ENCODE measurements at regions not wholly inside any gene's neighbourhood (a gene's known extent, or its start where the extent isn't known, plus 50 kb on each side); places are given as distances from the start of the nearest gene placed in this dataset.
A peak's percentile ranks its signal among the peaks of the same experiment; 100 is the strongest.

DNA sequence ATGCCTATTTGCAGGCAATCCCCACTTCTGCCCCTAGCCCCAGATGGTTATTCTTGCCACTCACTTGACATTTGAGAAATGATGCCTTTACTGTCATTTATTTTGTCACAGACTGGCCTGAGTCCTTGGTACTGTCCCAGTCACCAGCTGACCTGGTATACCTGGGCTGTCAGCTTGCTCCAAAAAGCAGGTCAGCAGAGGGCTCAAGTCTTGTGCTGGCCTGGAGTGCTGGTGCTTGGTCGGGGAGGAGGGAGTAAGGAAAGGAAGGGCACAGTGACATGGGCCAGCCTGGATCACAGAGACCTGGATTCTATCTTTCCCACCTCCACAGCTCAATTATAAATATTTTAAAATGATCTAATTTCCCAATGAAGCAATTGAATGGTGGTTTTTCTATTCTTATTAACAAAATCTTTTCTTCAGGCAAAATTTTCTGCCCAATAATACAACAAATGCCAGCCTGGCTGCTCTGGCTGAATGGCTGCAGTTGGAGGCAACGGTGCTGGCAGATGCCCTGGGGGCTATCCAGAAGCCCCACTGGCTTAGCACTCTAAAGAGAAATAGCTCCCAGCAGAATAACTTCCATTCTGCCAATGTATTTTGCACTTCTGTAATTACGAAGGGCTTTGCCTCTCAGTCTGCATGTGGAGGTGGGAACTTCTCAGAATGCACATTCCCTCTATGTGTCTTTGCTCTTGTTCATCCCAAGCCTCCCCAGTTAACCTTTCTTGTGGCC, 160.6 kb downstream of the GADD45G start:
- TF ChIP-seq, protein P1, sequence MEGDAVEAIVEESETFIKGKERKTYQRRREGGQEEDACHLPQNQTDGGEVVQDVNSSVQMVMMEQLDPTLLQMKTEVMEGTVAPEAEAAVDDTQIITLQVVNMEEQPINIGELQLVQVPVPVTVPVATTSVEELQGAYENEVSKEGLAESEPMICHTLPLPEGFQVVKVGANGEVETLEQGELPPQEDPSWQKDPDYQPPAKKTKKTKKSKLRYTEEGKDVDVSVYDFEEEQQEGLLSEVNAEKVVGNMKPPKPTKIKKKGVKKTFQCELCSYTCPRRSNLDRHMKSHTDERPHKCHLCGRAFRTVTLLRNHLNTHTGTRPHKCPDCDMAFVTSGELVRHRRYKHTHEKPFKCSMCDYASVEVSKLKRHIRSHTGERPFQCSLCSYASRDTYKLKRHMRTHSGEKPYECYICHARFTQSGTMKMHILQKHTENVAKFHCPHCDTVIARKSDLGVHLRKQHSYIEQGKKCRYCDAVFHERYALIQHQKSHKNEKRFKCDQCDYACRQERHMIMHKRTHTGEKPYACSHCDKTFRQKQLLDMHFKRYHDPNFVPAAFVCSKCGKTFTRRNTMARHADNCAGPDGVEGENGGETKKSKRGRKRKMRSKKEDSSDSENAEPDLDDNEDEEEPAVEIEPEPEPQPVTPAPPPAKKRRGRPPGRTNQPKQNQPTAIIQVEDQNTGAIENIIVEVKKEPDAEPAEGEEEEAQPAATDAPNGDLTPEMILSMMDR (IDR thresholded peaks at IDR 0.05): no peak
- no peak for TF ChIP-seq POLR2A (IDR thresholded peaks at IDR 0.05)
- no peak for TF ChIP-seq POLR2AphosphoS5 (IDR thresholded peaks at IDR 0.05)
- H3K27ac ChIP-seq: no peak overlapping the region
- no peaks in the 10 kb centered on the region for H3K36me3 ChIP-seq
- H3K4me1 ChIP-seq (replicated peaks): no peaks in the 10 kb centered on the region
- 87% methylated on average over 3 of the region's 3 CpGs for WGBS
- no peak overlapping the region for H3K4me3 ChIP-seq
- H3K9me3 ChIP-seq: no peaks in the 10 kb centered on the region
- intact Hi-C loops (cut with DNase I): no loop called here
- no peak for DNase-seq (ENCODE audit: low spot score)
- no peaks in the 10 kb centered on the region for H3K27me3 ChIP-seq (replicated peaks; ENCODE audit: insufficient read depth)

DNA sequence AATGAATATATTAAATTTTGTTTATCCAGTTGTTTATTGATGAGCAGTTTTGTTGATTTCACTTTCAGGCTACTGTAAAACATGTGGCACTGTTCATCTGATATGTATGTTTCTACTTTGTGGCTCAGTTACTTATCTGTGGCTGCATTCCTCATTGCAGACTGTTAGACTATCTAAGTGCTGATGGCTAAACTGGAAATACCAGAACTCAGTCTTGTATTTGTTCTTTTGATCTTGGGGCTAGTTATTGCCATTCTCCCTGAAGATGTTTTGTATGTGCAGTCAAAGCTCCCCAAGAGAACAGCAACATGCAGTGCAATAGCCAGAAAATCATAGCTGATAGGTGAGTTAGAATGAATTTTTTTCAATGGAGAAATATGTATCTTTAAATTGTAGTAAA, 162.2 kb downstream of the GADD45G start:
- Histone ChIP-seq H3K4me3 (no peak overlapping the region), H3K27ac (no peak overlapping the region), H3K4me1 (replicated peaks) (no peaks in the 10 kb centered on the region), H3K9me3 (no peaks in the 10 kb centered on the region), H3K27me3 (replicated peaks; ENCODE audit: insufficient read depth) (no peaks in the 10 kb centered on the region), H3K36me3 (no peaks in the 10 kb centered on the region)
- DNase-seq (ENCODE audit: low spot score): no peak
- TF ChIP-seq, protein P1 (IDR thresholded peaks at IDR 0.05): no peak
- TF ChIP-seq POLR2AphosphoS5 (IDR thresholded peaks at IDR 0.05): peak; percentile 44
- TF ChIP-seq POLR2A (IDR thresholded peaks at IDR 0.05): no peak
- intact Hi-C loops (cut with DNase I): no loop called here

DNA sequence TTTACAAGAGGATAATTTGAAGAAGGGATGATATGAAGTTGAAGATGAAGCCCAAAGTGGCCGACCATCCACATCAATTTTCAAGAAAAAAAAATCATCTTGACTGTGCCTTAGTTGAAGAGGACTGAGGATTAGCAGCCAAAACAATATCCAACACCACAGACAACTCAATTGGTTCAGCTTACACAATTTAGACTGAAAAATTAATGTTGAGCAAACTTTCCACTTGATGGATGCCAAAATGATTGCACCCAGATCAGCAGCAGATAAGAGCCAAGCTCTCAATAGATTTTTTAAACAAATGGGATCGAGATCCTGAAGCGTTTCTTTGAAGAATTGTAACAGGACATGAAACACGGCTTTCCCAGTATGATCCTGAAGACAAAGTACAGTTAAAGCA, 163.2 kb downstream of the GADD45G start:
- no peak overlapping the region for H3K27ac ChIP-seq
- intact Hi-C loops (cut with DNase I): no loop called here
- H3K4me1 ChIP-seq (replicated peaks): no peaks in the 10 kb centered on the region
- H3K9me3 ChIP-seq: no peaks in the 10 kb centered on the region
- TF ChIP-seq, protein P1 (IDR thresholded peaks at IDR 0.05): no peak
- no peak for TF ChIP-seq POLR2A (IDR thresholded peaks at IDR 0.05)
- TF ChIP-seq POLR2AphosphoS5 (IDR thresholded peaks at IDR 0.05): no peak
- no peak for DNase-seq (ENCODE audit: low spot score)
- WGBS: 75% methylated on average over 4 of the region's 4 CpGs
- no peak overlapping the region for H3K4me3 ChIP-seq
- H3K36me3 ChIP-seq: no peaks in the 10 kb centered on the region
- no peaks in the 10 kb centered on the region for H3K27me3 ChIP-seq (replicated peaks; ENCODE audit: insufficient read depth)

DNA sequence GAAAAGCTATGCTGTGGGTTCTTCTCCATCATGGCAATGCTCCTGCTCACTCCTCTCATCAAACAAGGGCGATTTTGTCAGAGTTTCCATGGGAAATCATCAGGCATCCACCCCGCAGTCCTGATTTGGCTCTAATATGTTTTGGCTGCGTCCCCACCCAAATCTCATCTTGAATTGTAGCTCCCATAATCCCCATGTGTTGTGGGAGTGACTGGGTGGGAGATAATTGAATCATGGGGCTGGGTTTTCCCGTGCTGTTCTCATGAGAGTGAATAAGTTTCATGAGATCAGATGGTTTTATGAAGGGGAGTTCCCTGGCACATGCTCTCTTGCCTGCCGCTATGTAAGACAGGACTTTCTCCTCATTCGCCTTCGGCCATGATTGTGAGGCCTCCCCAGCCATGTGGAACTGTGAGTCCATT, 163.8 kb downstream of the GADD45G start:
- WGBS: 77% methylated on average over 7 of the region's 7 CpGs
- intact Hi-C loops (cut with DNase I): no loop called here
- Histone ChIP-seq H3K9me3 (no peaks in the 10 kb centered on the region), H3K4me1 (replicated peaks) (no peaks in the 10 kb centered on the region), H3K4me3 (no peak overlapping the region), H3K27ac (no peak overlapping the region), H3K27me3 (replicated peaks; ENCODE audit: insufficient read depth) (no peaks in the 10 kb centered on the region), H3K36me3 (no peaks in the 10 kb centered on the region)
- DNase-seq (ENCODE audit: low spot score): no peak
- TF ChIP-seq POLR2AphosphoS5 (IDR thresholded peaks at IDR 0.05): no peak
- TF ChIP-seq POLR2A (IDR thresholded peaks at IDR 0.05): no peak

DNA sequence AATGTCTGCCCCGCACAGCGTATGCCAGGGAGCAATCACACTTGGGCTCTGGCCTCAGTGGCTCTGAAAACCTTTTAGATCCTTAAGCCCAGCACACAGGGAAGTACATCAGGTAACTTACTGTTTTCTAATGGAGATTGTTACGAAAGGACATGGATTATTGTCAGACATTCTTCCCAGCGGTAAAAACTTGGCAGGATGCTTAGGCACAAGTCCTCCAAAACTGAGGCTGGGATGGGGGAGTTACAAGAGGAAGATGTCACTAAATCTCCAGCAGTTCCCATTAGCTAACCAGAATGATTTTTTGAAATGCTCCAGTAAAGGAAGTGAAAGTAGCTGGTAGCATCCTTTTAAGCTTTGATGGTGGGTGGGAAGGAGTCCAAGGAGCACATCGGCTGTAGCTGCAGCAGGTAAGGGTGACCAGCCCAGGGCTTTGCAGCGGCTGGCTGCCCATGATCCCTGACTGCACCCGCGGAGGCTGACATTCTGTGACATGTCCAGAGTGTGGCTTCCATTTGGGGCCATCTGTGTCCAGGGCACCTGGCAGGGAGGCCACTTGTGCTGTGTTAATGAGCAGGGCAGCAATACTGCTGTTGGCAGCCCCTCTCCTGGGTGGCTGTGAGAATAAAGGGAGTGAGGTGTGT, 165.8 kb downstream of the GADD45G start:
- Histone ChIP-seq H3K4me3 (no peak overlapping the region), H3K9me3 (no peaks in the 10 kb centered on the region), H3K27me3 (replicated peaks; ENCODE audit: insufficient read depth) (no peaks in the 10 kb centered on the region), H3K27ac (no peak overlapping the region), H3K36me3 (no peaks in the 10 kb centered on the region), H3K4me1 (replicated peaks) (no peaks in the 10 kb centered on the region)
- TF ChIP-seq POLR2AphosphoS5 (IDR thresholded peaks at IDR 0.05) (no peak), POLR2A (IDR thresholded peaks at IDR 0.05) (no peak)
- TF ChIP-seq, protein P1 (IDR thresholded peaks at IDR 0.05): no peak
- intact Hi-C loops (cut with DNase I): no loop called here
- whole genome bisulfite sequencing: 48% methylated on average over 8 of the region's 8 CpGs
- DNase-seq (ENCODE audit: low spot score): no peak
